ENCODE measurements at regions not wholly inside any gene's neighbourhood (a gene's known extent, or its start where the extent isn't known, plus 50 kb on each side); places are given as distances from the start of the nearest gene placed in this dataset.

- H3K4me3 ChIP-seq (ENCODE audit: low read depth in 2 of 2, low read length in 2 of 2) = peak overlapping the region in 1 of 2 experiments; percentile 47; a peak in 2 of 4 replicates
- no peak overlapping the region for H3K27ac ChIP-seq (ENCODE audit: low read length)
- peaks cover 12% of the 10 kb centered on the region for H3K27me3 ChIP-seq (ENCODE audit: control insufficient read depth, insufficient read depth, low read length)
- peaks cover 17% of the 10 kb centered on the region for H3K4me1 ChIP-seq (ENCODE audit: control insufficient read depth, insufficient read depth, low read length)
- in situ Hi-C loops (cut with HindIII; ENCODE audit: low pct_unique_long_range_greater_than_20kb, low sequenced_read_pairs) (no loop called here), intact Hi-C loops (cut with micrococcal nuclease; ENCODE audit: unreplicated experiment) (loop anchor here (5.0 to 10.0 kb wide), 2 partner anchors 120 to 258 kb away; partner anchors contain the start of gene FOXP4)
- ATAC-seq = no peak
- no TSS peak for BruUV-seq (replicated peaks)
- ChIA-PET POLR2A (no interaction called here), CTCF (no interaction called here)
- no peaks in the 10 kb centered on the region for H3K9me3 ChIP-seq (ENCODE audit: control insufficient read depth, insufficient read depth, low read depth, low read length)
- no peaks in the 10 kb centered on the region for H3K36me3 ChIP-seq (ENCODE audit: control insufficient read depth, insufficient read depth, low read length)
- no peak for DNase-seq (ENCODE audit: low read depth, low spot score)
- no peak for TF ChIP-seq SIN3A (IDR thresholded peaks at IDR 0.05; ENCODE audit: borderline replicate concordance, insufficient read depth, low read depth, low read length)
- TF ChIP-seq POLR2AphosphoS5 (IDR thresholded peaks at IDR 0.05; ENCODE audit: low read depth, low read length) = no peak
- no peak for TF ChIP-seq TCF7L2 (IDR thresholded peaks at IDR 0.05; ENCODE audit: low read depth, low read length)
- TF ChIP-seq, protein P1, sequence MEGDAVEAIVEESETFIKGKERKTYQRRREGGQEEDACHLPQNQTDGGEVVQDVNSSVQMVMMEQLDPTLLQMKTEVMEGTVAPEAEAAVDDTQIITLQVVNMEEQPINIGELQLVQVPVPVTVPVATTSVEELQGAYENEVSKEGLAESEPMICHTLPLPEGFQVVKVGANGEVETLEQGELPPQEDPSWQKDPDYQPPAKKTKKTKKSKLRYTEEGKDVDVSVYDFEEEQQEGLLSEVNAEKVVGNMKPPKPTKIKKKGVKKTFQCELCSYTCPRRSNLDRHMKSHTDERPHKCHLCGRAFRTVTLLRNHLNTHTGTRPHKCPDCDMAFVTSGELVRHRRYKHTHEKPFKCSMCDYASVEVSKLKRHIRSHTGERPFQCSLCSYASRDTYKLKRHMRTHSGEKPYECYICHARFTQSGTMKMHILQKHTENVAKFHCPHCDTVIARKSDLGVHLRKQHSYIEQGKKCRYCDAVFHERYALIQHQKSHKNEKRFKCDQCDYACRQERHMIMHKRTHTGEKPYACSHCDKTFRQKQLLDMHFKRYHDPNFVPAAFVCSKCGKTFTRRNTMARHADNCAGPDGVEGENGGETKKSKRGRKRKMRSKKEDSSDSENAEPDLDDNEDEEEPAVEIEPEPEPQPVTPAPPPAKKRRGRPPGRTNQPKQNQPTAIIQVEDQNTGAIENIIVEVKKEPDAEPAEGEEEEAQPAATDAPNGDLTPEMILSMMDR (IDR thresholded peaks at IDR 0.05) = no peak
- TF ChIP-seq REST (IDR thresholded peaks at IDR 0.05; ENCODE audit: insufficient read depth in 1 of 2, low read depth in 2 of 2, low read length in 1 of 2) = no peak
These were observed 91.7 kb downstream of the NCR2 start for GRCh38 chr6:41426888-41427641.

GRCh38 chr6:41427642-41428335 is 92.4 kb downstream of the NCR2 start:
- Histone ChIP-seq H3K36me3 (ENCODE audit: control insufficient read depth, insufficient read depth, low read length) (no peaks in the 10 kb centered on the region), H3K9me3 (ENCODE audit: control insufficient read depth, insufficient read depth, low read depth, low read length) (no peaks in the 10 kb centered on the region), H3K4me1 (ENCODE audit: control insufficient read depth, insufficient read depth, low read length) (peaks cover 17% of the 10 kb centered on the region), H3K27ac (ENCODE audit: low read length) (no peak overlapping the region), H3K27me3 (ENCODE audit: control insufficient read depth, insufficient read depth, low read length) (peaks cover 12% of the 10 kb centered on the region), H3K4me3 (ENCODE audit: low read depth in 2 of 2, low read length in 2 of 2) (peak overlapping the region; percentile 38 to 47)
- no TSS peak for BruUV-seq (replicated peaks)
- ATAC-seq = peak; percentile 73
- intact Hi-C loops (cut with micrococcal nuclease; ENCODE audit: unreplicated experiment) = loop anchor here (5.0 to 10.0 kb wide), 2 partner anchors 120 to 257 kb away; partner anchors contain the start of gene FOXP4
- TF ChIP-seq REST (IDR thresholded peaks at IDR 0.05; ENCODE audit: insufficient read depth in 1 of 2, low read depth in 2 of 2, low read length in 1 of 2) (no peak), SIN3A (IDR thresholded peaks at IDR 0.05; ENCODE audit: borderline replicate concordance, insufficient read depth, low read depth, low read length) (no peak), TCF7L2 (IDR thresholded peaks at IDR 0.05; ENCODE audit: low read depth, low read length) (no peak), POLR2AphosphoS5 (IDR thresholded peaks at IDR 0.05; ENCODE audit: low read depth, low read length) (no peak)
- TF ChIP-seq, protein P1 (IDR thresholded peaks at IDR 0.05) = no peak
- POLR2A ChIA-PET = no interaction called here
- in situ Hi-C loops (cut with HindIII; ENCODE audit: low pct_unique_long_range_greater_than_20kb, low sequenced_read_pairs) = no loop called here
- CTCF ChIA-PET = no interaction called here
- no peak for DNase-seq (ENCODE audit: low read depth, low spot score)

All from Panc1 (cell line).